PC-9 (cell line): ENCODE measurements at regions not wholly inside any gene's neighbourhood (a gene's known extent, or its start where the extent isn't known, plus 50 kb on each side); places are given as distances from the start of the nearest gene placed in this dataset.

Source experiments
- BruUV-seq: library from RNA; stranded (reverse); fragments of 400-500 nt; replicated peaks from 2 replicates; lab custom pipeline; 2021; lab: Mats Ljungman, UMichigan
- CTCF ChIA-PET: fragments of 300-600 bp; sonication (Branson Sonifier 250); formaldehyde crosslinking; loops from one replicate; lab custom pipeline; 2022; ENCODE audit warnings: antibody characterized with exemption; lab: Charles Lee
- POLR2A ChIA-PET: fragments of 300-600 bp; sonication (Branson Sonifier 250); formaldehyde crosslinking; loops from one replicate; lab custom pipeline; 2022; ENCODE audit warnings: antibody characterized with exemption; ENCODE audit not compliant: unreplicated experiment; lab: Charles Lee
- DNase-seq, 2 experiments: peaks; one replicate each; pipeline versions ENCODE4 v3.0.0 to v3.0.0-alpha.2; 2015 to 2022; ENCODE audit warnings: mixed read lengths in 1 of 2
- H2AFZ ChIP-seq: fragments of 200-600 bp; sonication (generic); 2 replicates; pipeline ENCODE4 v1.8.1; 2017; ENCODE audit warnings: antibody characterized with exemption
- H3F3A ChIP-seq: fragments of 200-600 bp; sonication (generic); 2 replicates; pipeline ENCODE4 v1.8.1; 2017; ENCODE audit warnings: antibody characterized with exemption, mild to moderate bottlenecking, low read depth; ENCODE audit not compliant: insufficient read depth
- H3K27ac ChIP-seq: fragments of 200-600 bp; sonication (generic); 2 replicates; pipeline ENCODE4 v1.6.1; 2016; ENCODE audit warnings: mixed run types
- H3K27me3 ChIP-seq: fragments of 200-600 bp; sonication (generic); 2 replicates; pipeline ENCODE4 v1.6.1; 2016; ENCODE audit warnings: low read depth, mixed run types; ENCODE audit not compliant: insufficient read depth
- H3K36me3 ChIP-seq: fragments of 200-600 bp; sonication (generic); 2 replicates; pipeline ENCODE4 v1.6.1; 2016; ENCODE audit warnings: low read depth, mixed run types
- H3K4me1 ChIP-seq: fragments of 200-600 bp; sonication (generic); replicated peaks from 2 replicates; pipeline ENCODE4 v1.6.1; 2016; ENCODE audit warnings: mixed run types; ENCODE audit not compliant: insufficient read depth
- H3K4me2 ChIP-seq: fragments of 200-600 bp; sonication (generic); 2 replicates; pipeline ENCODE4 v1.6.1; 2017; ENCODE audit warnings: mixed run types
- H3K4me3 ChIP-seq: fragments of 200-600 bp; sonication (generic); 2 replicates; pipeline ENCODE4 v1.6.1; 2016; ENCODE audit warnings: mixed run types
- H3K79me2 ChIP-seq: fragments of 200-600 bp; sonication (generic); 2 replicates; pipeline ENCODE4 v1.6.1; 2017; ENCODE audit warnings: low read depth, mixed run types
- H3K9me2 ChIP-seq: fragments of 200-600 bp; sonication (generic); 2 replicates; pipeline ENCODE4 v1.8.1; 2017; ENCODE audit warnings: mild to moderate bottlenecking; ENCODE audit not compliant: insufficient read depth
- H3K9me3 ChIP-seq: fragments of 200-600 bp; sonication (generic); 2 replicates; pipeline ENCODE4 v1.8.1; 2016; ENCODE audit warnings: low read depth; ENCODE audit not compliant: insufficient read depth
- H4K20me1 ChIP-seq: fragments of 200-600 bp; sonication (generic); 2 replicates; pipeline ENCODE4 v1.8.1; 2017; ENCODE audit not compliant: insufficient read depth
- EZH2 ChIP-seq: fragments of 200-600 bp; sonication (generic); IDR thresholded peaks from 2 replicates; pipeline ENCODE4 v1.8.0; 2017; ENCODE audit warnings: antibody characterized with exemption, low read depth
- intact Hi-C: fragments of 100-400 bp; cut with micrococcal nuclease; formaldehyde crosslinking; loops from one replicate; pipeline ENCODE4 v1.10.0; 2022; ENCODE audit not compliant: unreplicated experiment
- TF ChIP-seq, protein P1 (sequence below): fragments of 200-600 bp; sonication (generic); conservative IDR thresholded peaks from 2 replicates; pipeline ENCODE4 v1.6.1; 2017; ENCODE audit warnings: mixed run types, antibody characterized with exemption, mild to moderate bottlenecking, moderate library complexity

DNA sequence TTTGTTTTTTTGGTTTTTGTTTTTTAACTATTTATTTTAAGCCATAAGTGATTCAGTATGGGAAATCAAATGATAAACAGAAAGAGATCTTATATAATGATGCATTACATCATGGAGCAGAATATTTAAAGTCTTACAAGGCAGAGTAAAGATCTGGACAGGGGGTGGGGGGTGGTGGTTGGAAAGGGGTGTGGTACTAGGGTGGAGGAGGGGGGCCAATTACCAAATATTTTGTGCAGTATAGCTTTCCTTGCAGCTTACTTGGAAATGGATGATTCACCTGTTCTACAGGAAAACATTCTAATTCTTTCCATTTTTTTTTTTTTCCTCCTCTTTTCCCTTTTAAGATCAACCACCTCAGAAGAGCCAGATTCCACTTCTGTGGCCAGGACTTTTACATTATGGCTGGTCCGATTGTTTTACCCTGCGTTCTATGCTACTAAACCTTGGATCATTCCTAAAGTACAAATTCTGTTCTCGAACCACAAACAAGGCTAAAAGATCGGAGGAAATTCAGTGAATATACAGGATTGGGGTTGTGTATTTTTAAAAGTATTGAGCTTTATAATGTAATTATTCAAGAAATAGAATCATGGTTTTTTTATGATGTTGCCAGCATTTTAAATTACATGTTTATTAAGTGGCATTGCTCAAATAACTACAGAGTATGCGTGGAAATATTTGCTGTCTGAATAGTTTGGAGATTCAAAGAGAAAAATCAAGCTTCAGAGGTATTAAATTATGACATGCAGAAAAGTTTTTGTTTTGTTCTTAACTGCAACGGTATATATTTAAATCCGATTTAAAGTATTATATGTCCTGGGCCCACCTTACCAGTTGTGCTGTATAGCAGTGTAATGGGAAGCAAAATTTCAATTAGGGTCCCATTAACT, 859.5 kb downstream of the USP25 start:
- H3K36me3 ChIP-seq = no peaks in the 10 kb centered on the region
- no peak overlapping the region for H2AFZ ChIP-seq
- H3K9me3 ChIP-seq = no peaks in the 10 kb centered on the region
- peaks cover 40% of the 10 kb centered on the region for H3K4me1 ChIP-seq
- TF ChIP-seq, protein P1, sequence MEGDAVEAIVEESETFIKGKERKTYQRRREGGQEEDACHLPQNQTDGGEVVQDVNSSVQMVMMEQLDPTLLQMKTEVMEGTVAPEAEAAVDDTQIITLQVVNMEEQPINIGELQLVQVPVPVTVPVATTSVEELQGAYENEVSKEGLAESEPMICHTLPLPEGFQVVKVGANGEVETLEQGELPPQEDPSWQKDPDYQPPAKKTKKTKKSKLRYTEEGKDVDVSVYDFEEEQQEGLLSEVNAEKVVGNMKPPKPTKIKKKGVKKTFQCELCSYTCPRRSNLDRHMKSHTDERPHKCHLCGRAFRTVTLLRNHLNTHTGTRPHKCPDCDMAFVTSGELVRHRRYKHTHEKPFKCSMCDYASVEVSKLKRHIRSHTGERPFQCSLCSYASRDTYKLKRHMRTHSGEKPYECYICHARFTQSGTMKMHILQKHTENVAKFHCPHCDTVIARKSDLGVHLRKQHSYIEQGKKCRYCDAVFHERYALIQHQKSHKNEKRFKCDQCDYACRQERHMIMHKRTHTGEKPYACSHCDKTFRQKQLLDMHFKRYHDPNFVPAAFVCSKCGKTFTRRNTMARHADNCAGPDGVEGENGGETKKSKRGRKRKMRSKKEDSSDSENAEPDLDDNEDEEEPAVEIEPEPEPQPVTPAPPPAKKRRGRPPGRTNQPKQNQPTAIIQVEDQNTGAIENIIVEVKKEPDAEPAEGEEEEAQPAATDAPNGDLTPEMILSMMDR = no peak
- no peak for TF ChIP-seq EZH2
- H3K4me3 ChIP-seq = peak overlapping the region; percentile 49; the same call in 1 of the 2 replicates
- no peaks in the 10 kb centered on the region for H3K79me2 ChIP-seq
- CTCF ChIA-PET = interaction anchor here (0.7 kb wide), 1 partner anchor 20 kb away, joined by 3 read pairs; no protein-coding TSS in a partner anchor
- no peaks in the 10 kb centered on the region for H3K27me3 ChIP-seq
- POLR2A ChIA-PET = interaction anchor here (0.6 kb wide), 2 partner anchors 14 to 272 kb away, joined by 3 to 5 read pairs; no protein-coding TSS in a partner anchor
- peak in 1 of 2 experiments; percentile 43 for DNase-seq
- H4K20me1 ChIP-seq = no peaks in the 10 kb centered on the region
- TSS peak; percentile 63 for BruUV-seq
- peak overlapping the region; percentile 90 for H3K27ac ChIP-seq
- H3K4me2 ChIP-seq = peak overlapping the region; percentile 95
- H3K9me2 ChIP-seq = no peaks in the 10 kb centered on the region
- H3F3A ChIP-seq = peaks cover 31% of the 10 kb centered on the region
- intact Hi-C loops = loop anchor here (10.0 kb wide), 2 partner anchors 226 to 456 kb away; no protein-coding TSS in a partner anchor

DNA sequence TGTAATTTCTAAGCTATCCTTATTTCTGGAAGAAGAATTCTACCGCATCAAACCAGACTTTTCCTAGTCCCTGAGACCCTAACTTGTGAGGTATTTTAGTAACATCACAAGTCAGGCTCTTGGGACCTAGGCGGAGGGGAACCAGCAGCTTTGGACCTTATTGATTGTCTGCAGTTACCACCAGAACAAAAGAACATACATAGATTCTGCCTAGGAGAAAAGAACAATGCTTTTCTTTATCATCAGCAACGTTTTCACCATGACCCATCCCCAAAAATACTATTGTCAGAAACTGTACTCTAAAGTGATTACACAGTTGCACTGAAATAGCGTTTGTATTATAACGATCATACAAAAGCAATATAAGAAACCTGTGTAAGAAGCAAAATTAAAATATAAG, 860.4 kb downstream of the USP25 start:
- TF ChIP-seq, protein P1 = no peak
- TF ChIP-seq EZH2 = no peak
- Histone ChIP-seq H3K9me2 (no peaks in the 10 kb centered on the region), H3K36me3 (no peaks in the 10 kb centered on the region), H3K27me3 (no peaks in the 10 kb centered on the region), H3K9me3 (no peaks in the 10 kb centered on the region), H3F3A (peaks cover 31% of the 10 kb centered on the region), H2AFZ (no peak overlapping the region), H3K4me3 (no peak overlapping the region), H3K4me2 (no peak overlapping the region), H4K20me1 (no peaks in the 10 kb centered on the region), H3K4me1 (peaks cover 40% of the 10 kb centered on the region), H3K27ac (no peak overlapping the region), H3K79me2 (no peaks in the 10 kb centered on the region)
- ChIA-PET POLR2A (no interaction called here), CTCF (no interaction called here)
- no peak for DNase-seq
- BruUV-seq = no TSS peak
- intact Hi-C loops = no loop called here

DNA sequence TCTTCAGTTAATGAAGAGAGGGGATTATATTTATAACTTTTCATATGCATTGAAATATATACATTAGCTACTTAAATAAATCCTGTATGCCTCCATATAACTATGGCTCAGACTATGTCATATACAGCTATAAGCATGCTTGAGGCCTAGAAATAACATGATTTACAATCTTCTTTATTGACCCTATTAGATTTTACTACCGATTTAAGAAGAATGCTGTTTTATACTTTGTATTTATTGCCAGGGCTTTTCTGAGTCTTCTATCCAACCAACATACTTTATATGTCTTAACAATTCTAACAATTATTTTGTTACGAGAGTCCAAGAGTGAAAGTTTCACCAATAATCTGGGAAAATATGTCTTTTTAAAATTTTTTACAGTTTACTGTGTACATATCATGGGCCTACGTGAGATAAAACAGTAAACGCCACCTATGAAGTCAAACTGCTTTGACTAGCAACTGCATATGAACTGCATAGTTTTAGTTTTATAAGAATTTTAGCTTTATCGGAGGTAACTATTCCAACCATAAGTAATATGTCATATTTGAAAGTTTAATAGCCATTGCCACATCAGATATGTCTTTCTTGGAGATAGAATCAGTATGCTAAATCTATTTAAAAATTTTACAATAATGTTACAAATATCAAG, 861.0 kb downstream of the USP25 start:
- TF ChIP-seq, protein P1 = no peak
- no peak for TF ChIP-seq EZH2
- Histone ChIP-seq H3F3A (peaks cover 30% of the 10 kb centered on the region), H3K4me1 (peaks cover 36% of the 10 kb centered on the region), H3K9me3 (no peaks in the 10 kb centered on the region), H3K79me2 (no peaks in the 10 kb centered on the region), H3K4me2 (no peak overlapping the region), H3K4me3 (no peak overlapping the region), H2AFZ (no peak overlapping the region), H3K27me3 (no peaks in the 10 kb centered on the region), H4K20me1 (no peaks in the 10 kb centered on the region), H3K36me3 (no peaks in the 10 kb centered on the region), H3K27ac (no peak overlapping the region), H3K9me2 (no peaks in the 10 kb centered on the region)
- DNase-seq = no peak
- intact Hi-C loops = no loop called here
- CTCF ChIA-PET = no interaction called here
- no TSS peak for BruUV-seq
- POLR2A ChIA-PET = no interaction called here
